ENCODE measurements at regions not wholly inside any gene's neighbourhood (a gene's known extent, or its start where the extent isn't known, plus 50 kb on each side); places are given as distances from the start of the nearest gene placed in this dataset.

DNA sequence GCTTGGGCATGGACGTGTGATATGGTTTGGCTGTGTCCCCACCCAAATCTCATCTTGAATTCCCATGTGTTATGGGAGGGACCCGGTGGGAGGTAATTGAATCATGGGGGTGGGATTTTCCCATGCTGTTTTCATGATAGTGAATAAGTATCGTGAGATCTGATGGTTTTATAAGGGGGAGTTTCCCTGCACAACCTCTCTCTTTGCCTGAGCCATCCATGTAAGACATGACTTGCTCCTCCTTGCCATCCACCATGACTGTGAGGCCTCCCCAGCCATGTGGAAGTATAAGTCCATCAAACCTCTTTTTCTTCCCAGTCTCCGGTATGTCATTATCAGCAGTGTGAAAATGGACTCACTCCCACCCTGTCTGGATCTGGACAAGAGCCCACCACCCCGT lies 393.4 kb downstream of the SEC14L1 start:
- TF ChIP-seq EP300 (IDR thresholded peaks at IDR 0.05; ENCODE audit: borderline replicate concordance in 1 of 2, low read depth in 2 of 2, low read length in 2 of 2) (no peak), POLR2A (IDR thresholded peaks at IDR 0.05; ENCODE audit: control extremely low read depth in 1 of 2, low read depth in 2 of 2, low read length in 2 of 2) (no peak), EZH2 (IDR thresholded peaks at IDR 0.05; ENCODE audit: low read depth, low read length, severe bottlenecking) (no peak), POLR2AphosphoS5 (IDR thresholded peaks at IDR 0.05; ENCODE audit: low read depth, low read length) (no peak), RBBP5 (IDR thresholded peaks at IDR 0.05; ENCODE audit: borderline replicate concordance, low read depth, low read length) (no peak)
- TF ChIP-seq, protein P1, sequence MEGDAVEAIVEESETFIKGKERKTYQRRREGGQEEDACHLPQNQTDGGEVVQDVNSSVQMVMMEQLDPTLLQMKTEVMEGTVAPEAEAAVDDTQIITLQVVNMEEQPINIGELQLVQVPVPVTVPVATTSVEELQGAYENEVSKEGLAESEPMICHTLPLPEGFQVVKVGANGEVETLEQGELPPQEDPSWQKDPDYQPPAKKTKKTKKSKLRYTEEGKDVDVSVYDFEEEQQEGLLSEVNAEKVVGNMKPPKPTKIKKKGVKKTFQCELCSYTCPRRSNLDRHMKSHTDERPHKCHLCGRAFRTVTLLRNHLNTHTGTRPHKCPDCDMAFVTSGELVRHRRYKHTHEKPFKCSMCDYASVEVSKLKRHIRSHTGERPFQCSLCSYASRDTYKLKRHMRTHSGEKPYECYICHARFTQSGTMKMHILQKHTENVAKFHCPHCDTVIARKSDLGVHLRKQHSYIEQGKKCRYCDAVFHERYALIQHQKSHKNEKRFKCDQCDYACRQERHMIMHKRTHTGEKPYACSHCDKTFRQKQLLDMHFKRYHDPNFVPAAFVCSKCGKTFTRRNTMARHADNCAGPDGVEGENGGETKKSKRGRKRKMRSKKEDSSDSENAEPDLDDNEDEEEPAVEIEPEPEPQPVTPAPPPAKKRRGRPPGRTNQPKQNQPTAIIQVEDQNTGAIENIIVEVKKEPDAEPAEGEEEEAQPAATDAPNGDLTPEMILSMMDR (IDR thresholded peaks at IDR 0.05; ENCODE audit: control extremely low read depth in 1 of 3, insufficient read depth in 1 of 3, low read depth in 1 of 3, low read length in 3 of 3) = no peak
- TF ChIP-seq, protein P2, sequence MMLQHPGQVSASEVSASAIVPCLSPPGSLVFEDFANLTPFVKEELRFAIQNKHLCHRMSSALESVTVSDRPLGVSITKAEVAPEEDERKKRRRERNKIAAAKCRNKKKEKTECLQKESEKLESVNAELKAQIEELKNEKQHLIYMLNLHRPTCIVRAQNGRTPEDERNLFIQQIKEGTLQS (IDR thresholded peaks at IDR 0.05; ENCODE audit: insufficient read depth, low read depth, low read length) = no peak
